C4-2B (cell line): ENCODE measurements at regions not wholly inside any gene's neighbourhood (a gene's known extent, or its start where the extent isn't known, plus 50 kb on each side); places are given as distances from the start of the nearest gene placed in this dataset.
"Not testable (repeated sequence)": the region's sequence is repeated elsewhere in the genome, so short reads cannot be mapped to it uniquely, and the experiment has no call there.

Experiments used
- H3K27ac ChIP-seq: fragments of 450-650 bp; 2 replicates; pipeline ENCODE4 v1.5.1; 2017
- CTCF ChIP-seq: fragments of 450-650 bp; conservative IDR thresholded peaks from 2 replicates; pipeline ENCODE4 v1.5.1; 2017; ENCODE audit warnings: mild to moderate bottlenecking
- ZFX ChIP-seq: fragments of 450-650 bp; IDR thresholded peaks from 2 replicates; pipeline ENCODE4 v1.6.1; 2017

- no peak for TF ChIP-seq ZFX
- TF ChIP-seq CTCF, result no peak
- H3K27ac ChIP-seq, result no peak overlapping the region
These were observed 200.2 kb upstream of the PHF14 start for GRCh38 chr7:10773430-10773829.

GRCh38 chr7:10779465-10780399, 193.9 kb upstream of the PHF14 start:
- H3K27ac ChIP-seq, result no peak overlapping the region
- TF ChIP-seq ZFX (no peak), CTCF (no peak)

- TF ChIP-seq CTCF (no peak), ZFX (no peak)
- H3K27ac ChIP-seq, result no peak overlapping the region
These were observed 193.3 kb upstream of the PHF14 start for GRCh38 chr7:10780400-10780747.

- H3K27ac ChIP-seq, result not testable (repeated sequence)
These were observed 186.7 kb upstream of the PHF14 start for GRCh38 chr7:10786976-10787375.

GRCh38 chr7:10789170-10789569, 184.5 kb upstream of the PHF14 start:
- no peak overlapping the region for H3K27ac ChIP-seq

GRCh38 chr7:10790910-10791309, 182.8 kb upstream of the PHF14 start:
- H3K27ac ChIP-seq, result no peak overlapping the region
- TF ChIP-seq ZFX (no peak), CTCF (no peak)

More at GRCh38 chr7:10789170-10789569, 184.5 kb upstream of the PHF14 start:
- TF ChIP-seq ZFX (no peak), CTCF (no peak)

- TF ChIP-seq CTCF, result no peak
- TF ChIP-seq ZFX, result no peak
- no peak overlapping the region for H3K27ac ChIP-seq
These were observed 179.5 kb upstream of the PHF14 start for GRCh38 chr7:10793995-10794775.
